Endothelial cell of umbilical vein (primary cell): ENCODE measurements at regions not wholly inside any gene's neighbourhood (a gene's known extent, or its start where the extent isn't known, plus 50 kb on each side); places are given as distances from the start of the nearest gene placed in this dataset.

Experiments
- BruUV-seq: library from RNA; stranded (reverse); fragments of 400-500 nt; replicated peaks from 2 replicates; lab custom pipeline; 2021; lab: Mats Ljungman, UMichigan
- CTCF ChIA-PET: fragments of 300-600, 350-600 bp; sonication (Branson Sonifier 250); formaldehyde crosslinking; loops from one replicate; lab custom pipeline; 2021; ENCODE audit warnings: antibody characterized with exemption, inconsistent platforms; lab: Charles Lee
- POLR2A ChIA-PET: fragments of 300-600, 350-600 bp; sonication (Branson Sonifier 250); formaldehyde crosslinking; loops from one replicate; lab custom pipeline; 2021; ENCODE audit warnings: antibody characterized with exemption, inconsistent platforms; lab: Charles Lee
- DNase-seq: peaks from one replicate; pipeline ENCODE4 v3.0.0-alpha.2; 2011; ENCODE audit warnings: low read depth, low spot score
- FAIRE-seq: peaks from 2 replicates; lab custom pipeline; 2011; peaks lifted over from hg19 to GRCh38; lab: Jason Lieb, UNC
- H2AFZ ChIP-seq: 2 replicates; pipeline ENCODE4 v1.6.0; 2012; ENCODE audit warnings: low read depth, low read length, control low read depth, inconsistent platforms
- H3K27ac ChIP-seq: 2 replicates; pipeline ENCODE4 v1.5.1; 2011; ENCODE audit warnings: low read depth, mild to moderate bottlenecking, control low read depth, low read length, moderate library complexity; ENCODE audit not compliant: insufficient read depth
- H3K27me3 ChIP-seq, 2 experiments: 2 replicates each; pipeline versions ENCODE4 v1.6.0 to v1.6.1; 2011; ENCODE audit warnings: low read length in 2 of 2, mixed read lengths in 1 of 2; ENCODE audit not compliant: control insufficient read depth in 2 of 2, insufficient read depth in 2 of 2
- H3K36me3 ChIP-seq, 2 experiments: 2 replicates in 1 of 2; 3 replicates in 1 of 2; pipeline ENCODE4 v1.5.1; 2011; ENCODE audit warnings: low read length in 2 of 2, mild to moderate bottlenecking in 1 of 2, moderate library complexity in 1 of 2; ENCODE audit not compliant: control insufficient read depth in 2 of 2, insufficient read depth in 2 of 2; ENCODE audit errors: extremely low read depth in 1 of 2
- H3K4me1 ChIP-seq: 3 replicates; pipeline ENCODE4 v1.5.1; 2011; ENCODE audit warnings: mild to moderate bottlenecking, low read length; ENCODE audit not compliant: control insufficient read depth, insufficient read depth; ENCODE audit errors: extremely low read depth
- H3K4me2 ChIP-seq: 2 replicates; pipeline ENCODE4 v1.6.1; 2011; ENCODE audit warnings: low read length, control low read depth, mixed read lengths; ENCODE audit not compliant: insufficient read depth
- H3K4me3 ChIP-seq, 3 experiments: fragments of 200-600 bp in 1 of 3; sonication (generic), shearing (Covaris generic) in 1 of 3; replicated peaks in 1 of 3; 2 replicates each; pipeline ENCODE4 v1.5.1; 2011 to 2016; ENCODE audit warnings: control low read depth in 3 of 3, low read length in 3 of 3, mild to moderate bottlenecking in 2 of 3, inconsistent platforms in 1 of 3, low read depth in 1 of 3, moderate library complexity in 1 of 3; ENCODE audit not compliant: insufficient read depth in 1 of 3
- H3K79me2 ChIP-seq: 2 replicates; pipeline ENCODE4 v1.6.0; 2012; ENCODE audit warnings: low read length, inconsistent platforms; ENCODE audit not compliant: control insufficient read depth, insufficient read depth
- H3K9ac ChIP-seq: replicated peaks from 2 replicates; pipeline ENCODE3; 2011; ENCODE audit warnings: low read length, control low read depth; ENCODE audit not compliant: insufficient read depth; ENCODE audit errors: extremely low read depth
- H3K9me1 ChIP-seq: replicated peaks from 3 replicates; pipeline ENCODE4 v1.6.0; 2011; ENCODE audit warnings: mild to moderate bottlenecking, low read length; ENCODE audit not compliant: control insufficient read depth, insufficient read depth; ENCODE audit errors: extremely low read depth
- H3K9me3 ChIP-seq: replicated peaks from 2 replicates; pipeline ENCODE4 v1.5.1; 2012; ENCODE audit warnings: low read length, inconsistent platforms; ENCODE audit not compliant: control insufficient read depth, insufficient read depth
- H4K20me1 ChIP-seq: replicated peaks from 2 replicates; pipeline ENCODE3; 2011; ENCODE audit warnings: mild to moderate bottlenecking, low read length; ENCODE audit not compliant: control insufficient read depth, insufficient read depth; ENCODE audit errors: extremely low read depth
- EZH2 ChIP-seq: IDR thresholded peaks from 2 replicates; pipeline ENCODE4 v1.6.1; 2012; ENCODE audit warnings: borderline replicate concordance, low read depth, mild to moderate bottlenecking, moderate library complexity, low read length, inconsistent platforms; ENCODE audit not compliant: severe bottlenecking
- FOS ChIP-seq: IDR thresholded peaks from 2 replicates; pipeline ENCODE4 v1.6.1; 2011; ENCODE audit warnings: mild to moderate bottlenecking, low read length, moderate library complexity, borderline replicate concordance; ENCODE audit not compliant: insufficient read depth
- GATA2 ChIP-seq: IDR thresholded peaks from 2 replicates; pipeline ENCODE4 v1.7.0; 2011; ENCODE audit warnings: low read depth, mild to moderate bottlenecking, moderate library complexity, mixed read lengths, low read length; ENCODE audit not compliant: insufficient read length, insufficient read depth
- JUN ChIP-seq: IDR thresholded peaks from 2 replicates; pipeline ENCODE4 v1.6.1; 2011; ENCODE audit warnings: borderline replicate concordance, low read depth; ENCODE audit not compliant: insufficient read length, insufficient read depth
- MYC ChIP-seq: IDR thresholded peaks from one replicate; pipeline ENCODE4 v1.6.1; 2011; ENCODE audit warnings: mild to moderate bottlenecking, low read depth, low read length
- POLR2A ChIP-seq: IDR thresholded peaks from 2 replicates; pipeline ENCODE4 v1.6.1; 2012; ENCODE audit warnings: low read depth, mild to moderate bottlenecking, control low read depth, low read length
- POLR2AphosphoS5 ChIP-seq: IDR thresholded peaks from 2 replicates; pipeline ENCODE4 v1.6.1; 2012; ENCODE audit warnings: low read depth, mild to moderate bottlenecking, control low read depth, low read length, moderate library complexity; ENCODE audit not compliant: insufficient read depth
- dilution Hi-C: fragments of 300-500 bp; cut with MboI; formaldehyde crosslinking; loops from one replicate; pipeline ENCODE4 v1.15.0; 2019; ENCODE audit warnings: low sequenced_read_pairs; ENCODE audit not compliant: extremely low pct_ligation_motif_present
- intact Hi-C: fragments of 100-400 bp; cut with micrococcal nuclease; formaldehyde crosslinking; loops from one replicate; pipeline ENCODE4 v1.10.0; 2022
- TF ChIP-seq, protein P1 (sequence below): IDR thresholded peaks from 2 replicates; pipeline ENCODE4 v1.6.1; 2011; ENCODE audit not compliant: insufficient read depth, insufficient read length
- TF ChIP-seq, protein P2 (sequence below), 2 donors: IDR thresholded peaks; 1 replicate in 1 of 2; 2 replicates in 1 of 2; pipeline ENCODE4 v1.5.1; 2011; ENCODE audit warnings: low read length in 2 of 2, mild to moderate bottlenecking in 2 of 2, moderate library complexity in 2 of 2, control low read depth in 1 of 2, inconsistent platforms in 1 of 2, low read depth in 1 of 2; ENCODE audit not compliant: insufficient read depth in 1 of 2; ENCODE audit errors: extremely low read depth in 1 of 2

- Histone ChIP-seq H3K4me1 (peaks cover 12% of the 10 kb centered on the region), H2AFZ (no peak overlapping the region), H3K36me3 (no peaks in the 10 kb centered on the region), H4K20me1 (no peaks in the 10 kb centered on the region), H3K4me3 (no peak overlapping the region), H3K27ac (no peak overlapping the region), H3K79me2 (no peaks in the 10 kb centered on the region), H3K4me2 (no peak overlapping the region), H3K9me3 (no peaks in the 10 kb centered on the region), H3K9me1 (no peaks in the 10 kb centered on the region), H3K9ac (no peak overlapping the region), H3K27me3 (no peaks in the 10 kb centered on the region)
- intact Hi-C loops, result no loop called here
- no TSS peak for BruUV-seq
- dilution Hi-C loops, result no loop called here
- ChIA-PET CTCF (no interaction called here), POLR2A (no interaction called here)
- DNase-seq, result no peak
- TF ChIP-seq EZH2, result no peak
- no peak for TF ChIP-seq MYC
- no peak for TF ChIP-seq POLR2A
- no peak for TF ChIP-seq JUN
- no peak for TF ChIP-seq GATA2
- TF ChIP-seq, protein P1, sequence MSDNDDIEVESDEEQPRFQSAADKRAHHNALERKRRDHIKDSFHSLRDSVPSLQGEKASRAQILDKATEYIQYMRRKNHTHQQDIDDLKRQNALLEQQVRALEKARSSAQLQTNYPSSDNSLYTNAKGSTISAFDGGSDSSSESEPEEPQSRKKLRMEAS, result no peak
- TF ChIP-seq FOS, result no peak
- TF ChIP-seq, protein P2, sequence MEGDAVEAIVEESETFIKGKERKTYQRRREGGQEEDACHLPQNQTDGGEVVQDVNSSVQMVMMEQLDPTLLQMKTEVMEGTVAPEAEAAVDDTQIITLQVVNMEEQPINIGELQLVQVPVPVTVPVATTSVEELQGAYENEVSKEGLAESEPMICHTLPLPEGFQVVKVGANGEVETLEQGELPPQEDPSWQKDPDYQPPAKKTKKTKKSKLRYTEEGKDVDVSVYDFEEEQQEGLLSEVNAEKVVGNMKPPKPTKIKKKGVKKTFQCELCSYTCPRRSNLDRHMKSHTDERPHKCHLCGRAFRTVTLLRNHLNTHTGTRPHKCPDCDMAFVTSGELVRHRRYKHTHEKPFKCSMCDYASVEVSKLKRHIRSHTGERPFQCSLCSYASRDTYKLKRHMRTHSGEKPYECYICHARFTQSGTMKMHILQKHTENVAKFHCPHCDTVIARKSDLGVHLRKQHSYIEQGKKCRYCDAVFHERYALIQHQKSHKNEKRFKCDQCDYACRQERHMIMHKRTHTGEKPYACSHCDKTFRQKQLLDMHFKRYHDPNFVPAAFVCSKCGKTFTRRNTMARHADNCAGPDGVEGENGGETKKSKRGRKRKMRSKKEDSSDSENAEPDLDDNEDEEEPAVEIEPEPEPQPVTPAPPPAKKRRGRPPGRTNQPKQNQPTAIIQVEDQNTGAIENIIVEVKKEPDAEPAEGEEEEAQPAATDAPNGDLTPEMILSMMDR (IDR thresholded peaks at IDR 0.05; ENCODE audit: extremely low read depth in 1 of 2, insufficient read depth in 1 of 2, low read depth in 1 of 2, low read length in 2 of 2), result no peak
- TF ChIP-seq POLR2AphosphoS5, result no peak
- FAIRE-seq, result no peak
These were observed 80.4 kb upstream of the ZCCHC2 start for GRCh38 chr18:62442391-62442790.
